Endothelial cell of umbilical vein (primary cell): ENCODE measurements at regions not wholly inside any gene's neighbourhood (a gene's known extent, or its start where the extent isn't known, plus 50 kb on each side); places are given as distances from the start of the nearest gene placed in this dataset.

Experiments used
- BruUV-seq: library from RNA; stranded (reverse); fragments of 400-500 nt; replicated peaks from 2 replicates; lab custom pipeline; 2021; lab: Mats Ljungman, UMichigan
- CTCF ChIA-PET: fragments of 300-600, 350-600 bp; sonication (Branson Sonifier 250); formaldehyde crosslinking; loops from one replicate; lab custom pipeline; 2021; ENCODE audit warnings: antibody characterized with exemption, inconsistent platforms; lab: Charles Lee
- POLR2A ChIA-PET: fragments of 300-600, 350-600 bp; sonication (Branson Sonifier 250); formaldehyde crosslinking; loops from one replicate; lab custom pipeline; 2021; ENCODE audit warnings: antibody characterized with exemption, inconsistent platforms; lab: Charles Lee
- DNase-seq: peaks from one replicate; pipeline ENCODE4 v3.0.0-alpha.2; 2011; ENCODE audit warnings: low read depth, low spot score
- FAIRE-seq: peaks from 2 replicates; lab custom pipeline; 2011; peaks lifted over from hg19 to GRCh38; lab: Jason Lieb, UNC
- H2AFZ ChIP-seq: 2 replicates; pipeline ENCODE4 v1.6.0; 2012; ENCODE audit warnings: low read depth, low read length, control low read depth, inconsistent platforms
- H3K27ac ChIP-seq: 2 replicates; pipeline ENCODE4 v1.5.1; 2011; ENCODE audit warnings: low read depth, mild to moderate bottlenecking, control low read depth, low read length, moderate library complexity; ENCODE audit not compliant: insufficient read depth
- H3K27me3 ChIP-seq, 2 experiments: 2 replicates each; pipeline versions ENCODE4 v1.6.0 to v1.6.1; 2011; ENCODE audit warnings: low read length in 2 of 2, mixed read lengths in 1 of 2; ENCODE audit not compliant: control insufficient read depth in 2 of 2, insufficient read depth in 2 of 2
- H3K36me3 ChIP-seq, 2 experiments: 2 replicates in 1 of 2; 3 replicates in 1 of 2; pipeline ENCODE4 v1.5.1; 2011; ENCODE audit warnings: low read length in 2 of 2, mild to moderate bottlenecking in 1 of 2, moderate library complexity in 1 of 2; ENCODE audit not compliant: control insufficient read depth in 2 of 2, insufficient read depth in 2 of 2; ENCODE audit errors: extremely low read depth in 1 of 2
- H3K4me1 ChIP-seq: 3 replicates; pipeline ENCODE4 v1.5.1; 2011; ENCODE audit warnings: mild to moderate bottlenecking, low read length; ENCODE audit not compliant: control insufficient read depth, insufficient read depth; ENCODE audit errors: extremely low read depth
- H3K4me2 ChIP-seq: 2 replicates; pipeline ENCODE4 v1.6.1; 2011; ENCODE audit warnings: low read length, control low read depth, mixed read lengths; ENCODE audit not compliant: insufficient read depth
- H3K4me3 ChIP-seq, 3 experiments: fragments of 200-600 bp in 1 of 3; sonication (generic), shearing (Covaris generic) in 1 of 3; replicated peaks in 1 of 3; 2 replicates each; pipeline ENCODE4 v1.5.1; 2011 to 2016; ENCODE audit warnings: control low read depth in 3 of 3, low read length in 3 of 3, mild to moderate bottlenecking in 2 of 3, inconsistent platforms in 1 of 3, low read depth in 1 of 3, moderate library complexity in 1 of 3; ENCODE audit not compliant: insufficient read depth in 1 of 3
- H3K79me2 ChIP-seq: 2 replicates; pipeline ENCODE4 v1.6.0; 2012; ENCODE audit warnings: low read length, inconsistent platforms; ENCODE audit not compliant: control insufficient read depth, insufficient read depth
- H3K9ac ChIP-seq: replicated peaks from 2 replicates; pipeline ENCODE3; 2011; ENCODE audit warnings: low read length, control low read depth; ENCODE audit not compliant: insufficient read depth; ENCODE audit errors: extremely low read depth
- H3K9me1 ChIP-seq: replicated peaks from 3 replicates; pipeline ENCODE4 v1.6.0; 2011; ENCODE audit warnings: mild to moderate bottlenecking, low read length; ENCODE audit not compliant: control insufficient read depth, insufficient read depth; ENCODE audit errors: extremely low read depth
- H3K9me3 ChIP-seq: replicated peaks from 2 replicates; pipeline ENCODE4 v1.5.1; 2012; ENCODE audit warnings: low read length, inconsistent platforms; ENCODE audit not compliant: control insufficient read depth, insufficient read depth
- H4K20me1 ChIP-seq: replicated peaks from 2 replicates; pipeline ENCODE3; 2011; ENCODE audit warnings: mild to moderate bottlenecking, low read length; ENCODE audit not compliant: control insufficient read depth, insufficient read depth; ENCODE audit errors: extremely low read depth
- EZH2 ChIP-seq: IDR thresholded peaks from 2 replicates; pipeline ENCODE4 v1.6.1; 2012; ENCODE audit warnings: borderline replicate concordance, low read depth, mild to moderate bottlenecking, moderate library complexity, low read length, inconsistent platforms; ENCODE audit not compliant: severe bottlenecking
- FOS ChIP-seq: IDR thresholded peaks from 2 replicates; pipeline ENCODE4 v1.6.1; 2011; ENCODE audit warnings: mild to moderate bottlenecking, low read length, moderate library complexity, borderline replicate concordance; ENCODE audit not compliant: insufficient read depth
- GATA2 ChIP-seq: IDR thresholded peaks from 2 replicates; pipeline ENCODE4 v1.7.0; 2011; ENCODE audit warnings: low read depth, mild to moderate bottlenecking, moderate library complexity, mixed read lengths, low read length; ENCODE audit not compliant: insufficient read length, insufficient read depth
- JUN ChIP-seq: IDR thresholded peaks from 2 replicates; pipeline ENCODE4 v1.6.1; 2011; ENCODE audit warnings: borderline replicate concordance, low read depth; ENCODE audit not compliant: insufficient read length, insufficient read depth
- MYC ChIP-seq: IDR thresholded peaks from one replicate; pipeline ENCODE4 v1.6.1; 2011; ENCODE audit warnings: mild to moderate bottlenecking, low read depth, low read length
- POLR2A ChIP-seq: IDR thresholded peaks from 2 replicates; pipeline ENCODE4 v1.6.1; 2012; ENCODE audit warnings: low read depth, mild to moderate bottlenecking, control low read depth, low read length
- POLR2AphosphoS5 ChIP-seq: IDR thresholded peaks from 2 replicates; pipeline ENCODE4 v1.6.1; 2012; ENCODE audit warnings: low read depth, mild to moderate bottlenecking, control low read depth, low read length, moderate library complexity; ENCODE audit not compliant: insufficient read depth
- dilution Hi-C: fragments of 300-500 bp; cut with MboI; formaldehyde crosslinking; loops from one replicate; pipeline ENCODE4 v1.15.0; 2019; ENCODE audit warnings: low sequenced_read_pairs; ENCODE audit not compliant: extremely low pct_ligation_motif_present
- intact Hi-C: fragments of 100-400 bp; cut with micrococcal nuclease; formaldehyde crosslinking; loops from one replicate; pipeline ENCODE4 v1.10.0; 2022
- TF ChIP-seq, protein P1 (sequence below): IDR thresholded peaks from 2 replicates; pipeline ENCODE4 v1.6.1; 2011; ENCODE audit not compliant: insufficient read depth, insufficient read length
- TF ChIP-seq, protein P2 (sequence below), 2 donors: IDR thresholded peaks; 1 replicate in 1 of 2; 2 replicates in 1 of 2; pipeline ENCODE4 v1.5.1; 2011; ENCODE audit warnings: low read length in 2 of 2, mild to moderate bottlenecking in 2 of 2, moderate library complexity in 2 of 2, control low read depth in 1 of 2, inconsistent platforms in 1 of 2, low read depth in 1 of 2; ENCODE audit not compliant: insufficient read depth in 1 of 2; ENCODE audit errors: extremely low read depth in 1 of 2

DNA sequence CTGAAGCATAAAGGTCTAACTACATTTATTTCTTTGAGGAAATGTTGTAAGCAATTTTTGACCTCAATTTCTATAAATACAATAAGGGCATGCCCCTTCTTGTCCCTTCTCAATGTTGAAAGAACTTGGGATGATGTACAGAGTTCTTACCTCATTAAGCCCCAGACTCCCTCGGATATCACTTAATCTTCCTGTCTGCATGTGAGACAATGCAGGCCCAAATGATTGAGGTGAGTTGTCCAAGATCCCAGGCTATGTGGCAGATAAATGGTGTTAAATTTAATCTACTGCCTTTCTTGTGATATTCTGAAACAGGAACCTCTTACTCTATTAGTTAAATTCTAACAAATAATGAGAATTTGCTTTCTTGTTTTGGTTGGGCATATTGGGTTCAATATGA is 1073.4 kb upstream of the GYPC start:
- no peak overlapping the region for H3K9ac ChIP-seq
- FAIRE-seq (no peak), DNase-seq (no peak)
- no peak overlapping the region for H3K4me3 ChIP-seq
- H3K79me2 ChIP-seq, result no peaks in the 10 kb centered on the region
- POLR2A ChIA-PET, result no interaction called here
- no peaks in the 10 kb centered on the region for H3K36me3 ChIP-seq
- no peaks in the 10 kb centered on the region for H4K20me1 ChIP-seq
- peaks cover 5% of the 10 kb centered on the region for H3K9me3 ChIP-seq
- CTCF ChIA-PET, result no interaction called here
- TF ChIP-seq MYC (no peak), POLR2A (no peak), FOS (no peak), GATA2 (no peak), POLR2AphosphoS5 (no peak), EZH2 (no peak), JUN (no peak)
- TF ChIP-seq, protein P1, sequence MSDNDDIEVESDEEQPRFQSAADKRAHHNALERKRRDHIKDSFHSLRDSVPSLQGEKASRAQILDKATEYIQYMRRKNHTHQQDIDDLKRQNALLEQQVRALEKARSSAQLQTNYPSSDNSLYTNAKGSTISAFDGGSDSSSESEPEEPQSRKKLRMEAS, result no peak
- TF ChIP-seq, protein P2, sequence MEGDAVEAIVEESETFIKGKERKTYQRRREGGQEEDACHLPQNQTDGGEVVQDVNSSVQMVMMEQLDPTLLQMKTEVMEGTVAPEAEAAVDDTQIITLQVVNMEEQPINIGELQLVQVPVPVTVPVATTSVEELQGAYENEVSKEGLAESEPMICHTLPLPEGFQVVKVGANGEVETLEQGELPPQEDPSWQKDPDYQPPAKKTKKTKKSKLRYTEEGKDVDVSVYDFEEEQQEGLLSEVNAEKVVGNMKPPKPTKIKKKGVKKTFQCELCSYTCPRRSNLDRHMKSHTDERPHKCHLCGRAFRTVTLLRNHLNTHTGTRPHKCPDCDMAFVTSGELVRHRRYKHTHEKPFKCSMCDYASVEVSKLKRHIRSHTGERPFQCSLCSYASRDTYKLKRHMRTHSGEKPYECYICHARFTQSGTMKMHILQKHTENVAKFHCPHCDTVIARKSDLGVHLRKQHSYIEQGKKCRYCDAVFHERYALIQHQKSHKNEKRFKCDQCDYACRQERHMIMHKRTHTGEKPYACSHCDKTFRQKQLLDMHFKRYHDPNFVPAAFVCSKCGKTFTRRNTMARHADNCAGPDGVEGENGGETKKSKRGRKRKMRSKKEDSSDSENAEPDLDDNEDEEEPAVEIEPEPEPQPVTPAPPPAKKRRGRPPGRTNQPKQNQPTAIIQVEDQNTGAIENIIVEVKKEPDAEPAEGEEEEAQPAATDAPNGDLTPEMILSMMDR (IDR thresholded peaks at IDR 0.05; ENCODE audit: extremely low read depth in 1 of 2, insufficient read depth in 1 of 2, low read depth in 1 of 2, low read length in 2 of 2), result no peak
- no peak overlapping the region for H2AFZ ChIP-seq
- H3K4me2 ChIP-seq, result no peak overlapping the region
- intact Hi-C loops, result no loop called here
- dilution Hi-C loops, result no loop called here
- H3K27me3 ChIP-seq, result no peaks in the 10 kb centered on the region
- no peaks in the 10 kb centered on the region for H3K4me1 ChIP-seq
- no peak overlapping the region for H3K27ac ChIP-seq
- no peaks in the 10 kb centered on the region for H3K9me1 ChIP-seq
- no TSS peak for BruUV-seq
